VCaP (cell line): ENCODE measurements at regions not wholly inside any gene's neighbourhood (a gene's known extent, or its start where the extent isn't known, plus 50 kb on each side); places are given as distances from the start of the nearest gene placed in this dataset.

Source experiments
- H3K27ac ChIP-seq: fragments of 450-650 bp; 2 replicates; pipeline ENCODE4 v1.5.1; 2017
- CTCF ChIP-seq: fragments of 450-650 bp; conservative IDR thresholded peaks from 2 replicates; pipeline ENCODE4 v1.5.1; 2017; ENCODE audit warnings: mild to moderate bottlenecking, moderate library complexity

DNA sequence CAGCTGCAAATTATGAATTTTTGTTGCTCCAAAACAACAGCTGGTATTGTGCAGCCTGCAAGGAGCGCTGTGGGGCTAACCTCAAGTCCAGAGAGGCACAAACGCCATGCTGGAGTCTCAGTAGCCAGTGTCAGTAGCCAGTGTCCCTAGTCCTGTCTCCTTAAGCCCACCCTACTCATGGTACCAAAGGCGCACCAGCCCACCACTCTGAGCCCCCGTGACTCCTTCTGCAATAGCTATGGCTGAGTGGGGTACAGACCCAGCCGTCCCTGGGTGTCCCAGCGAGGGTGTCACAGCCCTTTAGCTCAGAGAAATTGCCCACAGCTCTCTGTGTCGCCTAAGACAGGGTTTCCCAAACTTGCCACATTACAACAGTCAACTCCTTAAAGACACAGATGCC, 65.2 kb downstream of the ARL6IP4 start:
- TF ChIP-seq CTCF: no peak
- H3K27ac ChIP-seq: no peak overlapping the region

GRCh38 chr12:123044351-123044750, 63.9 kb downstream of the ARL6IP4 start:
- H3K27ac ChIP-seq: no peak overlapping the region

GRCh38 chr12:123043536-123044001, 63.1 kb downstream of the ARL6IP4 start:
- H3K27ac ChIP-seq: no peak overlapping the region
- peak; percentile 86 for TF ChIP-seq CTCF

More at GRCh38 chr12:123044351-123044750, 63.9 kb downstream of the ARL6IP4 start:
- no peak for TF ChIP-seq CTCF

DNA sequence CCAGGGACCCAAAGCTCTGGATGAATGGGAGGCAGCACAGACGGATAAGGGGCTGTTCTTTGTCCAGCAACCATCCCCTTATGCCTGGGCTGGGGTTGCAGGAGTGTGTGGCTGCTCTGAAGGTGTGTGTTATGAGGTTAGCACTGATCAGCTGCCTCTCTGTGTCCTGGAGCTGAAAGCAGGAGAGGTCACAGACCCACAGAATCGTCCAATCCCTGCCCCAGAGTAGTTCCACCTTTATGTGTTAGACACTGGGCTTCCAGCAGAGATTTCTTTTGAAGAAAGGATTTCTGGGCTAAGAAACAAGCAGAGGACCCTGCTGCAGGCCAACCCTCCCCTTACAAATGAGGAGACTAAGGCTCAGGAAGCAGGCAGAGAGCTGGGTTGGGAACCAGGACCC, 62.4 kb downstream of the ARL6IP4 start:
- TF ChIP-seq CTCF: no peak
- H3K27ac ChIP-seq: no peak overlapping the region

DNA sequence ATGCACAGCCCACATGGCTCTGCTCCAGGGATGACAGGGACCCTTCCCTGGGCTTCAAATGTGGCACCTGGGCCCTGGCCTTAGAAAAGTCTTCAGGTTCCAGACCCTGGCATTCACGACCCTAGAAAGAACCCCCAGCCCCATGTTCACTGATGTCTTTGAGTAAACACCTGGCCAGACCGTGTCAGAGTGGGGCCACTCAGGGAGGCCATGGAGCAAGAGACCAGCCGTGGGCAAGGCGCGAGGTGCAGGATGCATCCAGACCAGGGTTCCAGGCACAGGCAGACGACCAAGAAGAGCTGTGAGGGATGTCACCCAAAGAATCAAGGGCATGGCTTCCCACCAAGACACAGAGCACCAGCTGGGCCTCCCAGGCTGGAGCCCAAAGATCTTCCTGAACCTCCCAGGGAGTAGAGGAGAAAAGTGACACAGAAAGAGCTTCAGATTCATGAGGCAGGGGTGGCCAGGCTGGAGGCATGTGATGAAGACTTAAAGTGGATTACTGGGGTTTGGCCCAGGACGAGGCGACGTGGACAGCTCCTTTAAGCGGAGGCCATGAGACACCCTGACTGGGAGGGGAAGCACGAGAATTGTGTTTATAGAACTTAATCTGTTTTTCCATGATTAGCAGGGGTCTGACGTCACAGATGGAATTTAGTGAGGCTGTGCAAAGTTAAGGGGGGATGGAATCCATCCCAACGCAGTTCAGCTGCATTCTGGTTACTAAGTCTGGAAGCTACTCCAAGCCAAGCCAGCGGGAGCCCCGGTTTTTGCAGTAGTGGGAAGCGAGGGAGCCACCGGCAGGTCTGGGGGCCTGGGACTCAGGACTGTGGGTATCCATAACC, 61.6 kb downstream of the ARL6IP4 start:
- no peak overlapping the region for H3K27ac ChIP-seq
- no peak for TF ChIP-seq CTCF

- H3K27ac ChIP-seq: no peak overlapping the region
- TF ChIP-seq CTCF: no peak
Measured at GRCh38 chr12:123041042-123041531, 60.6 kb downstream of the ARL6IP4 start.

DNA sequence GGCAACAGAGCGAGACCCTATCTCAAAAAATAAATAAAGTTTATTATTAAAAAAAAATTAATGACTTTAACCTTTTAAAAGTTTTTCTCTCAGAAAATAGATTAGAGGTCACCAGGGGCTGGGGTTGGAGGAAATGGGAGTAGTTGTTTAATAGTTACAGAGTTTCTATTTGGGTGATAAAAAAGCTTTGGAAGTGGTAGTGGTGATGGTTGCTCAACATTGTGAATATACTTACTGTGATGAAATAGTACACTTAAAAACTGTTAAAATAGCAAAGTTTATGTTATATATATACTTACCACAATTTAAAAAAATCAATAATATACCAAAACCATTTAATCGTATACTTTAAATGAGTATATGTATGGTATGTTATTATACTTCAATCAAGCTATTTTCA, 59.6 kb downstream of the ARL6IP4 start:
- H3K27ac ChIP-seq: no peak overlapping the region
- no peak for TF ChIP-seq CTCF
